Caco-2 (cell line): ENCODE measurements at regions not wholly inside any gene's neighbourhood (a gene's known extent, or its start where the extent isn't known, plus 50 kb on each side); places are given as distances from the start of the nearest gene placed in this dataset.

Source experiments
- BruUV-seq: library from RNA; stranded (reverse); fragments of 400-500 nt; replicated peaks from 2 replicates; lab custom pipeline; 2021; lab: Mats Ljungman, UMichigan
- CTCF ChIA-PET: fragments of 300-600 bp; sonication (Branson Sonifier 250); formaldehyde crosslinking; loops from one replicate; lab custom pipeline; 2022; ENCODE audit warnings: antibody characterized with exemption; lab: Charles Lee
- POLR2A ChIA-PET: fragments of 300-600 bp; sonication (Branson Sonifier 250); formaldehyde crosslinking; loops from one replicate; lab custom pipeline; 2022; ENCODE audit warnings: antibody characterized with exemption; lab: Charles Lee
- DNase-seq, 2 experiments: peaks; one replicate each; pipeline versions ENCODE4 v3.0.0 to v3.0.0-alpha.2; 2020 to 2022
- H3K27me3 ChIP-seq: replicated peaks from 2 replicates; pipeline ENCODE4 v1.6.0; 2011; ENCODE audit warnings: low read length; ENCODE audit not compliant: control insufficient read depth, insufficient read depth
- H3K36me3 ChIP-seq: 2 replicates; pipeline ENCODE4 v1.5.1; 2011; ENCODE audit warnings: low read length; ENCODE audit not compliant: control insufficient read depth, insufficient read depth
- H3K4me1 ChIP-seq: fragments of 250-450 bp; sonication (Bioruptor Pico); 2 replicates; pipeline ENCODE4 v1.5.1; 2020; ENCODE audit warnings: mild to moderate bottlenecking
- H3K4me3 ChIP-seq: 2 replicates; pipeline ENCODE4 v1.5.1; 2011; ENCODE audit warnings: low read depth, mild to moderate bottlenecking, control low read depth, low read length
- H3K9me3 ChIP-seq: fragments of 250-450 bp; sonication (Bioruptor Pico); 2 replicates; pipeline ENCODE4 v1.5.1; 2020; ENCODE audit warnings: mild to moderate bottlenecking, moderate library complexity
- H3K27ac Mint-ChIP-seq: one replicate; pipeline ENCODE4 v1.8.0; 2022; ENCODE audit warnings: mixed read lengths; ENCODE audit not compliant: unreplicated experiment
- H3K27me3 Mint-ChIP-seq: one replicate; pipeline ENCODE4 v1.8.0; 2022; ENCODE audit warnings: mixed read lengths; ENCODE audit not compliant: insufficient read depth, unreplicated experiment
- H3K36me3 Mint-ChIP-seq: one replicate; pipeline ENCODE4 v1.8.0; 2022; ENCODE audit warnings: mild to moderate bottlenecking, mixed read lengths; ENCODE audit not compliant: insufficient read depth, unreplicated experiment
- H3K4me1 Mint-ChIP-seq: one replicate; pipeline ENCODE4 v1.8.0; 2022; ENCODE audit warnings: low read depth, mixed read lengths; ENCODE audit not compliant: unreplicated experiment
- H3K4me3 Mint-ChIP-seq: one replicate; pipeline ENCODE4 v1.8.0; 2022; ENCODE audit warnings: mild to moderate bottlenecking, moderate library complexity, mixed read lengths; ENCODE audit not compliant: unreplicated experiment
- H3K9me3 Mint-ChIP-seq: one replicate; pipeline ENCODE4 v1.8.0; 2022; ENCODE audit warnings: mixed read lengths; ENCODE audit not compliant: unreplicated experiment
- intact Hi-C: fragments of 100-400 bp; cut with micrococcal nuclease; formaldehyde crosslinking; loops from one replicate; pipeline ENCODE4 v1.10.0; 2022; ENCODE audit not compliant: unreplicated experiment
- TF ChIP-seq, protein P1 (sequence below), 2 experiments: fragments of 200-600 bp in 1 of 2; IDR thresholded peaks; 1 replicate in 1 of 2; 2 replicates in 1 of 2; pipeline versions ENCODE4 v1.5.1 to v1.8.0; 2011 to 2022; ENCODE audit warnings: antibody characterized with exemption in 1 of 2, control low read depth in 1 of 2, inconsistent platforms in 1 of 2, low read depth in 1 of 2, low read length in 1 of 2, mild to moderate bottlenecking in 1 of 2, moderate library complexity in 1 of 2; ENCODE audit not compliant: insufficient read depth in 1 of 2, severe bottlenecking in 1 of 2, unreplicated experiment in 1 of 2

DNA sequence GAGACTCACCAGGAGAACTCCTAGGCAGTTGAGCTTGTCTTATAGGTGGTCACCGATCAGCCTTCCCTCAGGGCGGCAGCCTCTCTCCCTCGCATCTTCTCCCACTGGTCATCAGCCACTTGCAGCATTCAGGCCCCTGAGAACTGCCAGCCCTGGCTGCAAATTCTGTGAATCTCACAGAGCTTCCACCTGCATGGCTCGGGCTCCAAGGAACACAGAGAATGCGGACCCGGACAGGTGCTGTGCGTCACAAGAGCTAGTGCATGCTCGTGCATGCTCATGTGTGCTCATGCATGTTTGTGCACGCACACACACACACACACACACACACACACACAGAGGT, 176.9 kb downstream of the ARHGAP12 start:
- ChIA-PET POLR2A (no interaction called here), CTCF (no interaction called here)
- Histone ChIP-seq H3K27me3 (no peaks in the 10 kb centered on the region), H3K36me3 (no peaks in the 10 kb centered on the region), H3K4me1 (peaks cover 10% of the 10 kb centered on the region), H3K9me3 (no peaks in the 10 kb centered on the region), H3K4me3 (no peak overlapping the region)
- no TSS peak for BruUV-seq
- H3K4me3 Mint-ChIP-seq = no peak overlapping the region
- TF ChIP-seq, protein P1, sequence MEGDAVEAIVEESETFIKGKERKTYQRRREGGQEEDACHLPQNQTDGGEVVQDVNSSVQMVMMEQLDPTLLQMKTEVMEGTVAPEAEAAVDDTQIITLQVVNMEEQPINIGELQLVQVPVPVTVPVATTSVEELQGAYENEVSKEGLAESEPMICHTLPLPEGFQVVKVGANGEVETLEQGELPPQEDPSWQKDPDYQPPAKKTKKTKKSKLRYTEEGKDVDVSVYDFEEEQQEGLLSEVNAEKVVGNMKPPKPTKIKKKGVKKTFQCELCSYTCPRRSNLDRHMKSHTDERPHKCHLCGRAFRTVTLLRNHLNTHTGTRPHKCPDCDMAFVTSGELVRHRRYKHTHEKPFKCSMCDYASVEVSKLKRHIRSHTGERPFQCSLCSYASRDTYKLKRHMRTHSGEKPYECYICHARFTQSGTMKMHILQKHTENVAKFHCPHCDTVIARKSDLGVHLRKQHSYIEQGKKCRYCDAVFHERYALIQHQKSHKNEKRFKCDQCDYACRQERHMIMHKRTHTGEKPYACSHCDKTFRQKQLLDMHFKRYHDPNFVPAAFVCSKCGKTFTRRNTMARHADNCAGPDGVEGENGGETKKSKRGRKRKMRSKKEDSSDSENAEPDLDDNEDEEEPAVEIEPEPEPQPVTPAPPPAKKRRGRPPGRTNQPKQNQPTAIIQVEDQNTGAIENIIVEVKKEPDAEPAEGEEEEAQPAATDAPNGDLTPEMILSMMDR (IDR thresholded peaks at IDR 0.05; ENCODE audit: insufficient read depth in 1 of 2, low read depth in 1 of 2, low read length in 1 of 2, severe bottlenecking in 1 of 2, unreplicated experiment in 1 of 2) = no peak
- H3K27me3 Mint-ChIP-seq = no peaks in the 10 kb centered on the region
- no peaks in the 10 kb centered on the region for H3K36me3 Mint-ChIP-seq
- H3K4me1 Mint-ChIP-seq = peaks cover 11% of the 10 kb centered on the region
- no peak overlapping the region for H3K27ac Mint-ChIP-seq
- intact Hi-C loops = no loop called here
- no peaks in the 10 kb centered on the region for H3K9me3 Mint-ChIP-seq
- DNase-seq = no peak

DNA sequence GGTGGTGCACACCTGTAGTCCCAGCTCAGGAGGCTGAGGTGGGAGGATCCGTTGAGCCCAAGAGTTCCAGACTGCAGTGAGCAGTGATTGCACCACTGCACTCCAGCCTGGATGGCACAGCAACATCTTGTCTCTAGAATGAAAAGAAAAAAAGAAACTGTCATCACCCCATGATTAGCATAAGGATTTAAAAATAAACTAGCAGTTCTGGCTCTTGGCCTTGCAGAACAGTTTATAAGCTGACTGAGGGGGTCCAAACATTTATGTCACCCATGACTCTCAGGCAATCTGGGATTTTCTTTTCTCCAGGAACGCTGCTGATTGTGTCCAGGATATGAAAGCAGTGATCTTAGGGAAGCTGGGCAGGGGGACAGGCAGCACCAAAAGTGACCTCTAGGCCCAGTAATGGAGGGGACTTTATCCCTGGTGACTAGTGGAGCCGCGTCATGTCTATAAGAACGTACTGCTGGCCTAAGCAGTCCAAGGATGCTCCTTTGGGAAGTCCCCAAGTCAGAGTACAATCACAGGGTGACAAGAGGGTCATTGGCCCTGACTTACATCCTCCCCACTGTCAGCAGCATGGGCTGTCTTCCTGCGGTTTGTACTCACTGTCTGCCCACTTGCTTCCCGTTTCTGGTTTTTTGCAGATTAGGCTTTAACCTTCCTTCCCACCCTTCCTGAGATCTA, 177.4 kb downstream of the ARHGAP12 start:
- no peaks in the 10 kb centered on the region for H3K36me3 Mint-ChIP-seq
- no peak overlapping the region for H3K27ac Mint-ChIP-seq
- no peaks in the 10 kb centered on the region for H3K27me3 ChIP-seq
- H3K27me3 Mint-ChIP-seq = no peaks in the 10 kb centered on the region
- TF ChIP-seq, protein P1 (IDR thresholded peaks at IDR 0.05; ENCODE audit: insufficient read depth in 1 of 2, low read depth in 1 of 2, low read length in 1 of 2, severe bottlenecking in 1 of 2, unreplicated experiment in 1 of 2) = no peak
- ChIA-PET POLR2A (no interaction called here), CTCF (no interaction called here)
- H3K36me3 ChIP-seq = no peaks in the 10 kb centered on the region
- no peak overlapping the region for H3K4me3 Mint-ChIP-seq
- intact Hi-C loops = no loop called here
- no peak overlapping the region for H3K4me3 ChIP-seq
- H3K4me1 ChIP-seq = peaks cover 10% of the 10 kb centered on the region
- BruUV-seq = no TSS peak
- peaks cover 11% of the 10 kb centered on the region for H3K4me1 Mint-ChIP-seq
- no peaks in the 10 kb centered on the region for H3K9me3 Mint-ChIP-seq
- DNase-seq = no peak
- no peaks in the 10 kb centered on the region for H3K9me3 ChIP-seq

DNA sequence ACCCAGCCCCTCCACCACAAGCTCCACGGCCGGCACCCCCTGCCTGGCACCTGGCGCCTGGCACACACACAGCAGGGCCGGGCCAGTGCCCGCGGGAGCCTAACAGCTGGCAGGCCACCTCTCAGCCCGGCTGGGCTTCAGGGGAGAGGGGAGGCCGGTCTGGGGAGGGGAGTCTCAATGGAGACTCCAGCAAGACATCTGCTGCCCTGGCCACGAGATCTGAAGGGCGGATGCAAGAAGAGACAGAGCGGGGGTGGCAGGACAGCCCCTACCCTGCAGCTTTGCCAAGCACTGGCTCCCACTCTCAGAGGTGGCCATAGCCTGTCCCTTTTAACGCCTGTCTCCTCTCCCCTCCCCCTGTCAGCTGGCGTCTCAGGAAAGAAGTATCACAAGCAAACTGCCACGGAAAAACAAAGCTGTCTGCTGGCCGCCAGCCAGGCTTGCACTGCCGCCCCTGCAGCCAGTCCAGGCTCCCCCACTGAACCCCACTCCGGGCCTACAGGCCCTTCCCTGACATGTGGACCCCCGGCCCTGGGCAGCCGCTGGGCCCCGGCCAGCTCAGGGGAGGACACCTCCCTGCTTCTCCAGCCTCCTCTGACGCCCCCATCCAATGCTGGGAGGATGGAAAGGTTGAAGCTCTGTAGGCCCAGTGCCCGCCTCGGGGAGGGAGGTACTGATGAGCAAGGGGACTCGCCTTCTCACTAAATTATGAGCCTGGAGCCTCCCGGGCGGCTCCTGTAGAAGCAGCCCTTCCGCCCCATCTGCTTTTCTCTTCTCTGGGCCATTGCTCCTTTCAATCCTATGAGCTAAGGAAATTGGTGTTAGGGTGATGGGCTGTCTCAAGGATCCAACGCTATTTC, 178.4 kb downstream of the ARHGAP12 start:
- Histone ChIP-seq H3K4me3 (no peak overlapping the region), H3K27me3 (no peaks in the 10 kb centered on the region), H3K36me3 (no peaks in the 10 kb centered on the region), H3K4me1 (peaks cover 8% of the 10 kb centered on the region), H3K9me3 (no peaks in the 10 kb centered on the region)
- H3K4me1 Mint-ChIP-seq = peaks cover 4% of the 10 kb centered on the region
- no peak overlapping the region for H3K4me3 Mint-ChIP-seq
- intact Hi-C loops = no loop called here
- DNase-seq = peak in 1 of 2 experiments; percentile 34
- TF ChIP-seq, protein P1 (IDR thresholded peaks at IDR 0.05; ENCODE audit: insufficient read depth in 1 of 2, low read depth in 1 of 2, low read length in 1 of 2, severe bottlenecking in 1 of 2, unreplicated experiment in 1 of 2) = no peak
- no peaks in the 10 kb centered on the region for H3K9me3 Mint-ChIP-seq
- H3K27me3 Mint-ChIP-seq = no peaks in the 10 kb centered on the region
- POLR2A ChIA-PET = no interaction called here
- BruUV-seq = no TSS peak
- CTCF ChIA-PET = no interaction called here
- H3K27ac Mint-ChIP-seq = no peak overlapping the region
- H3K36me3 Mint-ChIP-seq = no peaks in the 10 kb centered on the region
